Endothelial cell (in vitro differentiated cells): ENCODE measurements at regions not wholly inside any gene's neighbourhood (a gene's known extent, or its start where the extent isn't known, plus 50 kb on each side); places are given as distances from the start of the nearest gene placed in this dataset.

ENCODE experiments used
- DNase-seq: peaks from one replicate; pipeline ENCODE4 v3.0.0; 2021; ENCODE audit warnings: low spot score
- H3K27ac Mint-ChIP-seq: one replicate; pipeline ENCODE4 v1.8.0; 2021; ENCODE audit warnings: mixed read lengths, inconsistent platforms; ENCODE audit not compliant: unreplicated experiment
- H3K27me3 Mint-ChIP-seq: one replicate; pipeline ENCODE4 v1.8.0; 2021; ENCODE audit warnings: mild to moderate bottlenecking, moderate library complexity, mixed read lengths, inconsistent platforms; ENCODE audit not compliant: unreplicated experiment
- H3K36me3 Mint-ChIP-seq: one replicate; pipeline ENCODE4 v1.8.0; 2021; ENCODE audit warnings: mild to moderate bottlenecking, low read depth, mixed read lengths, inconsistent platforms; ENCODE audit not compliant: unreplicated experiment
- H3K4me1 Mint-ChIP-seq: one replicate; pipeline ENCODE4 v1.8.0; 2021; ENCODE audit warnings: mild to moderate bottlenecking, mixed read lengths, inconsistent platforms; ENCODE audit not compliant: unreplicated experiment
- H3K4me3 Mint-ChIP-seq: one replicate; pipeline ENCODE4 v1.8.0; 2021; ENCODE audit warnings: mild to moderate bottlenecking, mixed read lengths, inconsistent platforms; ENCODE audit not compliant: unreplicated experiment
- H3K9me3 Mint-ChIP-seq: one replicate; pipeline ENCODE4 v1.8.0; 2021; ENCODE audit warnings: mixed read lengths, inconsistent platforms; ENCODE audit not compliant: unreplicated experiment
- TF ChIP-seq, protein P1 (sequence below): fragments of 200-600 bp; sonication (generic); IDR thresholded peaks from one replicate; pipeline ENCODE4 v1.5.0; 2021; ENCODE audit warnings: antibody characterized with exemption; ENCODE audit not compliant: unreplicated experiment

DNA sequence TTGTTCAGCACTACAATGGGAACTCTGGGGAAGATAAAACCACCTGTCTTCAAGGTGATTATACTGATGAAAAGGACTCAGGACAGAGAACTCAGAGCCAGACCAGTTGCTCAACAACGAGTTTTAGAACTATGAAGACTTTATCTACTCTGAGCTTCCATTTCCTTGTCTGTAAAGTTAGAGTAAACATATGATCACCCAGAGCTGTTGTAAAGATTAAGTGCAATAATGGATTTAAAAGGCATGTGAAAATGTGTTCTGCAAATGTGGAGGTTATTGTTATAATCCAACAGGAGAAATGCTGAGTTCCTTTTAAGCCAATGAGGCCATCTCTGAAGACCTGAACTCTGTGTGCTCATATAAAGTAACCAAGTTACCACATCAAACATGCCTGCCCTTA is 139.7 kb upstream of the CMC1 start:
- H3K4me3 Mint-ChIP-seq, result no peak overlapping the region
- no peaks in the 10 kb centered on the region for H3K4me1 Mint-ChIP-seq
- TF ChIP-seq, protein P1, sequence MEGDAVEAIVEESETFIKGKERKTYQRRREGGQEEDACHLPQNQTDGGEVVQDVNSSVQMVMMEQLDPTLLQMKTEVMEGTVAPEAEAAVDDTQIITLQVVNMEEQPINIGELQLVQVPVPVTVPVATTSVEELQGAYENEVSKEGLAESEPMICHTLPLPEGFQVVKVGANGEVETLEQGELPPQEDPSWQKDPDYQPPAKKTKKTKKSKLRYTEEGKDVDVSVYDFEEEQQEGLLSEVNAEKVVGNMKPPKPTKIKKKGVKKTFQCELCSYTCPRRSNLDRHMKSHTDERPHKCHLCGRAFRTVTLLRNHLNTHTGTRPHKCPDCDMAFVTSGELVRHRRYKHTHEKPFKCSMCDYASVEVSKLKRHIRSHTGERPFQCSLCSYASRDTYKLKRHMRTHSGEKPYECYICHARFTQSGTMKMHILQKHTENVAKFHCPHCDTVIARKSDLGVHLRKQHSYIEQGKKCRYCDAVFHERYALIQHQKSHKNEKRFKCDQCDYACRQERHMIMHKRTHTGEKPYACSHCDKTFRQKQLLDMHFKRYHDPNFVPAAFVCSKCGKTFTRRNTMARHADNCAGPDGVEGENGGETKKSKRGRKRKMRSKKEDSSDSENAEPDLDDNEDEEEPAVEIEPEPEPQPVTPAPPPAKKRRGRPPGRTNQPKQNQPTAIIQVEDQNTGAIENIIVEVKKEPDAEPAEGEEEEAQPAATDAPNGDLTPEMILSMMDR, result no peak
- H3K27me3 Mint-ChIP-seq, result no peaks in the 10 kb centered on the region
- no peaks in the 10 kb centered on the region for H3K36me3 Mint-ChIP-seq
- peaks cover 7% of the 10 kb centered on the region for H3K9me3 Mint-ChIP-seq
- H3K27ac Mint-ChIP-seq, result no peak overlapping the region
- no peak for DNase-seq

DNA sequence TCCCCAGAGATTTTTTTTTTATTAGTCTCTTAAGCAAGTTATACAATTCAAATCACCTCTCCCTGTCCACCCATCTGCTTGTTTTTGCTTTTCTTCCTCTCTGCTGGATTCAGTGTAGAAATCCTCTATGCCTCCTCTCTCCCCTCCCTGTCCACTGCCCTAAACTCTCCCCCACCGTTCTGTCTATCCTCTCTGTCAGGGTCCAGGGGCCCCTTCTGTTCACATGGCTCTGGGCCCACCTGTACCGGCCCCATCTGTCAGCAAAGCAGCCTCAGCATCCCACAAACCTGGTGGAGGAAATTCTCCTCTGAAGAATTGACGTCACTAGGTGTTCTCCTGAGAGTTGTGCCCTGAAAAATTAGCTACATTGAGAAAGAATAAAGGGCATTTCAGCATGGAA is 137.6 kb upstream of the CMC1 start:
- TF ChIP-seq, protein P1, result no peak
- no peak for DNase-seq
- Mint-ChIP-seq H3K36me3 (no peaks in the 10 kb centered on the region), H3K27me3 (no peaks in the 10 kb centered on the region), H3K4me3 (no peak overlapping the region), H3K27ac (no peak overlapping the region), H3K4me1 (no peaks in the 10 kb centered on the region), H3K9me3 (peaks cover 7% of the 10 kb centered on the region)

DNA sequence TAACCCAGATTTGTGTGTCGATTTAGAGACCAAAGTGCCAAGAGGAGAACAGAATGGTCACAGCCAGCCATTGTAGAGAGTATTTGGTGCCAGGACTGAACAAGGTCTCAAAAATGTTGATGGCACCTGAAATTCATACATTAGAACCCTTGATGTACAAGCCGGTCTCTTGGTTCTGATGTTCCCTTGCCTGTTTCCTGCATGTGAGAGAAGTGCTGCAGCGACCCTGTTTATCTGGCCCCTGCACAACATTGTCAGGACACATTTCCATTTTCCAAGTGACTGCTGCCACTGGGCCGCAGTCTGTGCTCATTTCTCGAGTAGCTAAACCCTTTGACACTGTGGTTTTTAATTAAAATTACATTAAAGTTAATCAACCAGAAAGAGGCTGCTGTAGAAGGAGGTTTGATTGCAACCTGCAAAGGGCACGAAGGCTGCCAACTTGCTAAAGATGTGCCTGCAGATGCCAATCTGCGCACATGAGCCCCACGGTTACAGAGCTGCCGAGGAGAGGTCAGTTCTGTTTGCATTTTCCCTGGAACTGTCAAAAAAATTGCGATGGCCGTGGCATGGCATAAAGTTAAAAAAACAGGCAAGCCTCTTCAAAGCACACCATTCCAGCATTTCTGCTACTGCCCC is 136.4 kb upstream of the CMC1 start:
- Mint-ChIP-seq H3K27me3 (no peaks in the 10 kb centered on the region), H3K36me3 (no peaks in the 10 kb centered on the region), H3K27ac (no peak overlapping the region), H3K4me1 (no peaks in the 10 kb centered on the region), H3K9me3 (peaks cover 2% of the 10 kb centered on the region), H3K4me3 (no peak overlapping the region)
- DNase-seq, result no peak
- TF ChIP-seq, protein P1, result no peak

DNA sequence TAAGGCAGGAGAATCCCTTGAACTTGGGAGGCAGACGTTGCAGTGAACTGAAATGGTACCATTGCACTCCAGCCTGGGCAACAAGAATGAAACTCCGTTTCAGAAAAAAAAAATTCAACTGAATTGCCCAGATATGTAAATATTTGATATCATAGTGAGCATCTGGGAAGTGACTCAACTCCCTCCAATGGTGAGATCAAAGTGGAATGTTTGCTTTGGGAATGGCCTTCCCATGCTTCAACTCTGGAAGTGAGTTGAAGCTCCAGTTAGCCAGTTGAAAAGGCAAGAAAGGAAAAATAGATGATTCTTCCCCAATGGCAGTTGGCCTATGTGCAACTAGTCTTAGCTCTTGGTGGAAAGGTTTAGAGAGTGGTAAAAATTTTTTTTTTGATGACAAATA is 131.6 kb upstream of the CMC1 start:
- Mint-ChIP-seq H3K4me1 (no peaks in the 10 kb centered on the region), H3K9me3 (no peaks in the 10 kb centered on the region), H3K27ac (no peak overlapping the region), H3K27me3 (no peaks in the 10 kb centered on the region), H3K36me3 (no peaks in the 10 kb centered on the region), H3K4me3 (no peak overlapping the region)
- DNase-seq, result no peak
- TF ChIP-seq, protein P1, result no peak

DNA sequence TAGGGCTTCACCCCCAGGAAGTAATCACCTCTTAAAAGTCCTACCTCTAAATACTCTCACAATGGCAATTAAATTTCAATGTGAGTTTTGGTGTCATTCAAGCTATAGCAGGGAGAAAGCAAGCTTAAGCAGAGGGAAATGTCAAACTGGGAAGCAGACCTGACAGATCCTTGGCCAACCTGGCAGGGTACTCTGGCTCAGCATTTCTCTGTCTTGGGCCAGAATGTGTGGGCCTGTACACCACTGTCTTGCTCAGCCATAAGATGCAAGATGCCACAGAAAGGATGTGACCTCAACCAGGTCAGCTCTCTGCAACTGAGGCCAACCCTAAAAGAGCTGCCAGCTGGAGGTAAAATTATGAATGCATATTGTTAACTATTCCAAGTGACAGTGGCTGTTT is 130.6 kb upstream of the CMC1 start:
- no peak overlapping the region for H3K27ac Mint-ChIP-seq
- no peaks in the 10 kb centered on the region for H3K9me3 Mint-ChIP-seq
- no peaks in the 10 kb centered on the region for H3K36me3 Mint-ChIP-seq
- H3K4me3 Mint-ChIP-seq, result no peak overlapping the region
- no peaks in the 10 kb centered on the region for H3K4me1 Mint-ChIP-seq
- no peaks in the 10 kb centered on the region for H3K27me3 Mint-ChIP-seq
- no peak for DNase-seq
- TF ChIP-seq, protein P1, result no peak
